GM23338 (cell line): ENCODE measurements at regions not wholly inside any gene's neighbourhood (a gene's known extent, or its start where the extent isn't known, plus 50 kb on each side); places are given as distances from the start of the nearest gene placed in this dataset.

Experiments
- CTCF ChIP-seq, 2 experiments: fragments of 200-600 bp in 1 of 2; sonication (generic) in 1 of 2; conservative IDR thresholded peaks; 2 replicates each; pipeline versions ENCODE4 v1.5.1 to v1.6.1; 2016 to 2017; ENCODE audit warnings: antibody characterized with exemption in 2 of 2, low read depth in 2 of 2, mild to moderate bottlenecking in 2 of 2, moderate library complexity in 1 of 2
- EZH2 ChIP-seq: fragments of 200-600 bp; sonication (generic); IDR thresholded peaks from one replicate; pipeline ENCODE4 v1.8.0; 2017; ENCODE audit warnings: antibody characterized with exemption, mild to moderate bottlenecking, low read depth; ENCODE audit not compliant: unreplicated experiment
- EZH2phosphoT487 ChIP-seq: fragments of 200-600 bp; sonication (generic); IDR thresholded peaks from one replicate; pipeline ENCODE4 v1.8.1; 2018; ENCODE audit warnings: antibody characterized with exemption; ENCODE audit not compliant: unreplicated experiment
- POLR2AphosphoS5 ChIP-seq: IDR thresholded peaks from 2 replicates; pipeline ENCODE4 v1.6.1; 2016; ENCODE audit warnings: antibody characterized with exemption, low read depth

- TF ChIP-seq CTCF (conservative IDR thresholded peaks at IDR 0.05; ENCODE audit: low read depth in 2 of 2) (no peak), EZH2phosphoT487 (no peak), POLR2AphosphoS5 (no peak), EZH2 (no peak)
Measured at GRCh38 chr9:68619636-68620035, 79.0 kb upstream of the TMEM252 start.
